HG02763 (cell line): ENCODE measurements at regions not wholly inside any gene's neighbourhood (a gene's known extent, or its start where the extent isn't known, plus 50 kb on each side); places are given as distances from the start of the nearest gene placed in this dataset.
"Not testable (repeated sequence)": the region's sequence is repeated elsewhere in the genome, so short reads cannot be mapped to it uniquely, and the experiment has no call there.

ENCODE experiments used
- ATAC-seq: cut with Tn5 transposase; IDR thresholded peaks from one replicate; pipeline ENCODE4 v1.9.1; 2021; ENCODE audit warnings: mild to moderate bottlenecking, moderate library complexity; ENCODE audit not compliant: unreplicated experiment

GRCh38 chrX:65888150-65888549 is 151.7 kb downstream of the VSIG4 start:
- ATAC-seq: not testable (repeated sequence)

- ATAC-seq: no peak
These were observed 156.3 kb downstream of the VSIG4 start for GRCh38 chrX:65883556-65883955.

GRCh38 chrX:65879977-65880799 is 159.7 kb downstream of the VSIG4 start:
- ATAC-seq: no peak

- ATAC-seq: no peak
These were observed 161.4 kb downstream of the VSIG4 start for GRCh38 chrX:65878456-65878855.

GRCh38 chrX:65877953-65878352 is 161.9 kb downstream of the VSIG4 start:
- ATAC-seq: no peak

- not testable (repeated sequence) for ATAC-seq
These were observed 164.3 kb downstream of the VSIG4 start for GRCh38 chrX:65875614-65876013.

- no peak for ATAC-seq
These were observed 165.1 kb downstream of the VSIG4 start for GRCh38 chrX:65874765-65875164.

- no peak for ATAC-seq
These were observed 165.8 kb downstream of the VSIG4 start for GRCh38 chrX:65874110-65874509.

- no peak for ATAC-seq
These were observed 166.5 kb downstream of the VSIG4 start for GRCh38 chrX:65873385-65873784.

GRCh38 chrX:65871671-65872311 is 168.1 kb downstream of the VSIG4 start:
- peak; percentile 74 for ATAC-seq

- not testable (repeated sequence) for ATAC-seq
These were observed 169.3 kb downstream of the VSIG4 start for GRCh38 chrX:65870544-65870943.

- ATAC-seq: no peak
These were observed 173.1 kb downstream of the VSIG4 start for GRCh38 chrX:65866773-65867172.

- ATAC-seq: peak; percentile 72
These were observed 173.7 kb downstream of the VSIG4 start for GRCh38 chrX:65866146-65866545.

GRCh38 chrX:65862638-65863037 is 177.2 kb downstream of the VSIG4 start:
- ATAC-seq: no peak

- no peak for ATAC-seq
These were observed 180.6 kb downstream of the VSIG4 start for GRCh38 chrX:65859299-65859698.

GRCh38 chrX:65854437-65854836 is 185.4 kb downstream of the VSIG4 start:
- not testable (repeated sequence) for ATAC-seq

GRCh38 chrX:65851306-65851705 is 183.9 kb downstream of the MSN start:
- ATAC-seq: not testable (repeated sequence)

GRCh38 chrX:65850821-65851220 is 183.4 kb downstream of the MSN start:
- ATAC-seq: not testable (repeated sequence)

- no peak for ATAC-seq
These were observed 179.5 kb downstream of the MSN start for GRCh38 chrX:65846974-65847373.

- ATAC-seq: no peak
These were observed 173.8 kb downstream of the MSN start for GRCh38 chrX:65841263-65841662.

- ATAC-seq: no peak
These were observed 171.2 kb downstream of the MSN start for GRCh38 chrX:65838674-65839073.

- no peak for ATAC-seq
These were observed 170.6 kb downstream of the MSN start for GRCh38 chrX:65837875-65838549.
